ENCODE measurements at regions not wholly inside any gene's neighbourhood (a gene's known extent, or its start where the extent isn't known, plus 50 kb on each side); places are given as distances from the start of the nearest gene placed in this dataset.

DNA sequence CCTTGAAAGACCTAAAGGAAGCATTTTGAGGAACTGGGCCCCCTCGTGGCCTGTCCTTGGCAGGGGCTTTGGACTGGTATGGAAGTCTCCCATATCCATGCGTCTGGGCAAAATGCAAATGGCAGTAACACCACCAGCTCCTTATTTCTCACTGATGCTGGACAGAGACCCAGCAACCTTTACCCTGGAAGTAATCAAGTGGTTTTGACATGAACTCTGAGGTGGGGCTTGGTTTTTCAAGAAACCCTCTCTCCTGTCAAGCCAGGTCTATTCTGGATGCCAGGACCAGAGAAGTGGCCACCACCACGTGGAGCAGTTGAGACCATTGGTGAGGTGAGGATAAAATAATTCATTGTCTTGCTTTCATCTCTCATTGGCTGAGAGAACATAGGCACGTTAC lies 84.4 kb downstream of the OTUD1 start:
- DNase-seq (ENCODE audit: extremely low spot score, unreplicated experiment): no peak
- Mint-ChIP-seq H3K36me3 (ENCODE audit: unreplicated experiment) (no peaks in the 10 kb centered on the region), H3K27ac (ENCODE audit: unreplicated experiment) (no peak overlapping the region), H3K9me3 (ENCODE audit: unreplicated experiment) (no peaks in the 10 kb centered on the region), H3K4me3 (ENCODE audit: unreplicated experiment) (no peak overlapping the region), H3K27me3 (ENCODE audit: unreplicated experiment) (no peaks in the 10 kb centered on the region), H3K4me1 (ENCODE audit: unreplicated experiment) (no peaks in the 10 kb centered on the region)
- no peak for TF ChIP-seq CTCF (IDR thresholded peaks at IDR 0.05)

DNA sequence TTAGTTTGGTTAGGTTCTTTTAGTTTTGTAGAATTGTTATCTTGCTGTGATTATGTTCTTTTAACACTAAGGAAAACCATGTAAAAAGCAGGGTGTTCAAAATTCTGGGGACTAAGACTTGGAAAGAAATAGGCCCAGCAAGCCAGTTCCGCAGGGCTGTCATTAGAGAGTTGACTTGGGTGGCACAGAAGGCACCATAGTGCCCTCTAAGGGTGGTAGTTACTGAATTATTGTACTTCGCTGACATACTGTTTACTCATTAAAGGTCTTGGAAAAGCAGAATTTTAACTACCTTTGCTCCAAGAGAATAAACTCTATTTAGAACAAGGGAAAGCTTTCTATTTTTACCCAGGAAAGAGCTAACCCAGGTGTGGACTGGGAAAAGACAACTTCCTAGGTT lies 86.5 kb downstream of the OTUD1 start:
- DNase-seq (ENCODE audit: extremely low spot score, unreplicated experiment): no peak
- Mint-ChIP-seq H3K36me3 (ENCODE audit: unreplicated experiment) (no peaks in the 10 kb centered on the region), H3K4me1 (ENCODE audit: unreplicated experiment) (no peaks in the 10 kb centered on the region), H3K27ac (ENCODE audit: unreplicated experiment) (no peak overlapping the region), H3K9me3 (ENCODE audit: unreplicated experiment) (no peaks in the 10 kb centered on the region), H3K4me3 (ENCODE audit: unreplicated experiment) (no peak overlapping the region), H3K27me3 (ENCODE audit: unreplicated experiment) (no peaks in the 10 kb centered on the region)
- TF ChIP-seq CTCF (IDR thresholded peaks at IDR 0.05): peak; percentile 55

DNA sequence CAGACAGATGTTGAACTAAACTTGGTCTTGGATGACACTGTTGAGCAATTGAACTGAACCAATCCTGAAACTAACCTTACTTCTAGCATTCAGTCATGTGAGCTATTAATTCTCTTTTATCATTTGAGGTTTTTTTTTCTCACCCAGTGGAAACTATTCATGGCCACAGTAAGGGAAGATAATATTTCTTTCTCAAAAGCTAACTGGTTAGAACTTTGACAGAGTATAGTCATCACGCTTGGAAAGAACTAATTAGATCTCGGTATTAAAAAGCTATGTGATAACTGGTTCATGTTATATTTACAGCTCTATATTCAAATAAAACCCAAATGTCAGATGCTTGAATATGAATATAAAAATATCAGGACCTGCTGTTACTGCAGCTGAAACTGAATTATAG lies 89.5 kb downstream of the OTUD1 start:
- no peak overlapping the region for H3K27ac Mint-ChIP-seq (ENCODE audit: unreplicated experiment)
- H3K27me3 Mint-ChIP-seq (ENCODE audit: unreplicated experiment): peaks cover 9% of the 10 kb centered on the region
- no peak for TF ChIP-seq CTCF (IDR thresholded peaks at IDR 0.05)
- H3K36me3 Mint-ChIP-seq (ENCODE audit: unreplicated experiment): no peaks in the 10 kb centered on the region
- no peak overlapping the region for H3K4me3 Mint-ChIP-seq (ENCODE audit: unreplicated experiment)
- DNase-seq (ENCODE audit: extremely low spot score, unreplicated experiment): no peak
- no peaks in the 10 kb centered on the region for H3K4me1 Mint-ChIP-seq (ENCODE audit: unreplicated experiment)
- no peaks in the 10 kb centered on the region for H3K9me3 Mint-ChIP-seq (ENCODE audit: unreplicated experiment)

- H3K4me1 Mint-ChIP-seq (ENCODE audit: unreplicated experiment): no peaks in the 10 kb centered on the region
- H3K27me3 Mint-ChIP-seq (ENCODE audit: unreplicated experiment): peaks cover 9% of the 10 kb centered on the region
Observed at GRCh38 chr10:23529625-23530024, 90.8 kb downstream of the OTUD1 start.

GRCh38 chr10:23530079-23530478 lies 91.2 kb downstream of the OTUD1 start:
- peak; percentile 58 for TF ChIP-seq CTCF (IDR thresholded peaks at IDR 0.05)
- Mint-ChIP-seq H3K4me1 (ENCODE audit: unreplicated experiment) (no peaks in the 10 kb centered on the region), H3K9me3 (ENCODE audit: unreplicated experiment) (no peaks in the 10 kb centered on the region), H3K27ac (ENCODE audit: unreplicated experiment) (no peak overlapping the region), H3K27me3 (ENCODE audit: unreplicated experiment) (peaks cover 9% of the 10 kb centered on the region), H3K4me3 (ENCODE audit: unreplicated experiment) (no peak overlapping the region), H3K36me3 (ENCODE audit: unreplicated experiment) (no peaks in the 10 kb centered on the region)
- no peak for DNase-seq (ENCODE audit: extremely low spot score, unreplicated experiment)

More at GRCh38 chr10:23529625-23530024, 90.8 kb downstream of the OTUD1 start:
- no peak for TF ChIP-seq CTCF (IDR thresholded peaks at IDR 0.05)
- H3K9me3 Mint-ChIP-seq (ENCODE audit: unreplicated experiment): no peaks in the 10 kb centered on the region
- no peak overlapping the region for H3K4me3 Mint-ChIP-seq (ENCODE audit: unreplicated experiment)
- H3K36me3 Mint-ChIP-seq (ENCODE audit: unreplicated experiment): no peaks in the 10 kb centered on the region
- no peak for DNase-seq (ENCODE audit: extremely low spot score, unreplicated experiment)
- H3K27ac Mint-ChIP-seq (ENCODE audit: unreplicated experiment): no peak overlapping the region

All from osteocyte (in vitro differentiated cells).